Nephron (organoid): ENCODE measurements at regions not wholly inside any gene's neighbourhood (a gene's known extent, or its start where the extent isn't known, plus 50 kb on each side); places are given as distances from the start of the nearest gene placed in this dataset.
A peak's percentile ranks its signal among the peaks of the same experiment; 100 is the strongest.

Experiments
- H3K27ac Mint-ChIP-seq, 3 experiments: 2 replicates each; pipeline ENCODE4 v1.8.0; 2020; ENCODE audit warnings: mixed read lengths in 3 of 3, mild to moderate bottlenecking in 2 of 3, moderate library complexity in 1 of 3
- H3K27me3 Mint-ChIP-seq: 2 replicates; pipeline ENCODE4 v1.8.0; 2021; ENCODE audit warnings: low read depth, mild to moderate bottlenecking, moderate library complexity, mixed read lengths
- H3K36me3 Mint-ChIP-seq: 2 replicates; pipeline ENCODE4 v1.8.0; 2020; ENCODE audit warnings: low read depth, mixed read lengths
- H3K4me1 Mint-ChIP-seq: 2 replicates; pipeline ENCODE4 v1.8.0; 2020; ENCODE audit warnings: mixed read lengths
- H3K4me3 Mint-ChIP-seq, 3 experiments: 2 replicates each; pipeline ENCODE4 v1.8.0; 2020; ENCODE audit warnings: mild to moderate bottlenecking in 3 of 3, mixed read lengths in 3 of 3, moderate library complexity in 2 of 3
- H3K9me3 Mint-ChIP-seq: 2 replicates; pipeline ENCODE4 v1.8.0; 2020; ENCODE audit warnings: mixed read lengths
- CTCF ChIP-seq, 3 experiments: fragments of 200-600 bp; sonication (generic); IDR thresholded peaks; one replicate each; pipeline ENCODE4 v1.5.0; 2021; ENCODE audit warnings: antibody characterized with exemption in 3 of 3; ENCODE audit not compliant: unreplicated experiment in 3 of 3

GRCh38 chr2:66789741-66790140 lies 354.8 kb downstream of the MEIS1 start:
- Mint-ChIP-seq H3K27ac (no peak overlapping the region), H3K27me3 (peaks cover 3% of the 10 kb centered on the region), H3K4me3 (no peak overlapping the region)

GRCh38 chr2:66790651-66791181 lies 355.8 kb downstream of the MEIS1 start:
- H3K27ac Mint-ChIP-seq, result peak overlapping the region; percentile 81 to 91 (median 86)
- no peak for TF ChIP-seq CTCF (IDR thresholded peaks at IDR 0.05; ENCODE audit: unreplicated experiment in 3 of 3)
- H3K4me1 Mint-ChIP-seq, result peaks cover 27% of the 10 kb centered on the region
- no peak overlapping the region for H3K4me3 Mint-ChIP-seq
- no peaks in the 10 kb centered on the region for H3K36me3 Mint-ChIP-seq
- no peaks in the 10 kb centered on the region for H3K27me3 Mint-ChIP-seq
- no peaks in the 10 kb centered on the region for H3K9me3 Mint-ChIP-seq

More at GRCh38 chr2:66789741-66790140, 354.8 kb downstream of the MEIS1 start:
- H3K4me1 Mint-ChIP-seq, result peaks cover 25% of the 10 kb centered on the region
- no peaks in the 10 kb centered on the region for H3K9me3 Mint-ChIP-seq
- TF ChIP-seq CTCF (IDR thresholded peaks at IDR 0.05; ENCODE audit: unreplicated experiment in 3 of 3), result no peak
- H3K36me3 Mint-ChIP-seq, result no peaks in the 10 kb centered on the region

- H3K27me3 Mint-ChIP-seq, result no peaks in the 10 kb centered on the region
- H3K4me3 Mint-ChIP-seq, result peak overlapping the region in 1 of 3 experiments; percentile 8
- peak overlapping the region; percentile 81 to 91 (median 83) for H3K27ac Mint-ChIP-seq
- peaks cover 3% of the 10 kb centered on the region for H3K36me3 Mint-ChIP-seq
- H3K4me1 Mint-ChIP-seq, result peaks cover 27% of the 10 kb centered on the region
- TF ChIP-seq CTCF (IDR thresholded peaks at IDR 0.05; ENCODE audit: unreplicated experiment in 3 of 3), result no peak
- peaks cover 9% of the 10 kb centered on the region for H3K9me3 Mint-ChIP-seq
Measured at GRCh38 chr2:66794070-66794469, 359.1 kb downstream of the MEIS1 start.

GRCh38 chr2:66794551-66794950 lies 359.6 kb downstream of the MEIS1 start:
- Mint-ChIP-seq H3K27ac (peak overlapping the region; percentile 81 to 91 (median 83)), H3K4me3 (no peak overlapping the region), H3K4me1 (peaks cover 27% of the 10 kb centered on the region), H3K9me3 (peaks cover 12% of the 10 kb centered on the region), H3K27me3 (no peaks in the 10 kb centered on the region), H3K36me3 (peaks cover 3% of the 10 kb centered on the region)
- TF ChIP-seq CTCF (IDR thresholded peaks at IDR 0.05; ENCODE audit: unreplicated experiment in 3 of 3), result no peak

- Mint-ChIP-seq H3K27ac (peak overlapping the region; percentile 71 to 97 (median 86)), H3K27me3 (no peaks in the 10 kb centered on the region), H3K4me1 (peaks cover 26% of the 10 kb centered on the region), H3K9me3 (peaks cover 9% of the 10 kb centered on the region), H3K4me3 (no peak overlapping the region), H3K36me3 (peaks cover 3% of the 10 kb centered on the region)
- no peak for TF ChIP-seq CTCF (IDR thresholded peaks at IDR 0.05; ENCODE audit: unreplicated experiment in 3 of 3)
Measured at GRCh38 chr2:66802877-66803276, 368.0 kb downstream of the MEIS1 start.

GRCh38 chr2:66803726-66804125 lies 368.8 kb downstream of the MEIS1 start:
- H3K9me3 Mint-ChIP-seq, result peaks cover 5% of the 10 kb centered on the region
- H3K36me3 Mint-ChIP-seq, result no peaks in the 10 kb centered on the region
- H3K4me1 Mint-ChIP-seq, result peaks cover 26% of the 10 kb centered on the region
- TF ChIP-seq CTCF (IDR thresholded peaks at IDR 0.05; ENCODE audit: unreplicated experiment in 3 of 3), result no peak
- no peak overlapping the region for H3K4me3 Mint-ChIP-seq
- H3K27ac Mint-ChIP-seq, result peak overlapping the region; percentile 86 to 97 (median 93)
- no peaks in the 10 kb centered on the region for H3K27me3 Mint-ChIP-seq
